BE2C (cell line): ENCODE measurements at regions not wholly inside any gene's neighbourhood (a gene's known extent, or its start where the extent isn't known, plus 50 kb on each side); places are given as distances from the start of the nearest gene placed in this dataset.

Source experiments
- DNase-seq: peaks from one replicate; pipeline ENCODE4 v3.0.0-alpha.2; 2020
- H3K27me3 ChIP-seq: fragments of 250-450 bp; sonication (Bioruptor Pico); 2 replicates; pipeline ENCODE4 v1.5.1; 2020; ENCODE audit warnings: mild to moderate bottlenecking
- H3K36me3 ChIP-seq: fragments of 250-450 bp; sonication (Bioruptor Pico); 2 replicates; pipeline ENCODE4 v1.5.1; 2020; ENCODE audit warnings: mild to moderate bottlenecking
- H3K4me1 ChIP-seq: fragments of 250-450 bp; sonication (Bioruptor Pico); 2 replicates; pipeline ENCODE4 v1.5.1; 2020
- H3K4me3 ChIP-seq: 2 replicates; pipeline ENCODE4 v1.5.1; 2011; ENCODE audit warnings: low read depth, low read length
- H3K9me3 ChIP-seq: fragments of 250-450 bp; sonication (Bioruptor Pico); 2 replicates; pipeline ENCODE4 v1.5.1; 2020
- TF ChIP-seq, protein P1 (sequence below): IDR thresholded peaks from 2 replicates; pipeline ENCODE4 v1.5.1; 2012; ENCODE audit warnings: mild to moderate bottlenecking, low read depth, low read length

DNA sequence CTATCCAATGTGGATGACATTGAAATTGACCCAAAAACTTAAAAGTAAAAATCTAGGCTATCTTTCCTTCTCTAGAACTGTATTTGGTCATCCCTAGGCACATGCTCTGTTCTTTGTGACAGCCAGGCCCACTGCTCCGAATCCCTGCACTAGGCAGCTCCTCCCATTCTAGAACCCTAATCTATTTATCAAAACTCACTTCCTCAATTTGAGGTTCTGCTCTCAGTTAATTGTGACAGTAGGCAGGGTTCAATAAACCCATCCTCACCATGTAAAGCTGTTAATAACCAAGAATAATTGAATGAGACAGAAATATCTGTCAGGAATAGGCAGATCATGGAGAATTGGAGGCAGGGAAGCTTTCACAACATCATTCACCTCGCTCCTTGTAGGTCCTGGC lies 51.9 kb upstream of the IRF2 start:
- DNase-seq = no peak
- no peaks in the 10 kb centered on the region for H3K4me1 ChIP-seq
- peaks cover 5% of the 10 kb centered on the region; the same call in 1 of the 2 replicates for H3K27me3 ChIP-seq
- no peaks in the 10 kb centered on the region for H3K9me3 ChIP-seq
- H3K4me3 ChIP-seq = no peak overlapping the region
- H3K36me3 ChIP-seq = no peaks in the 10 kb centered on the region
- TF ChIP-seq, protein P1, sequence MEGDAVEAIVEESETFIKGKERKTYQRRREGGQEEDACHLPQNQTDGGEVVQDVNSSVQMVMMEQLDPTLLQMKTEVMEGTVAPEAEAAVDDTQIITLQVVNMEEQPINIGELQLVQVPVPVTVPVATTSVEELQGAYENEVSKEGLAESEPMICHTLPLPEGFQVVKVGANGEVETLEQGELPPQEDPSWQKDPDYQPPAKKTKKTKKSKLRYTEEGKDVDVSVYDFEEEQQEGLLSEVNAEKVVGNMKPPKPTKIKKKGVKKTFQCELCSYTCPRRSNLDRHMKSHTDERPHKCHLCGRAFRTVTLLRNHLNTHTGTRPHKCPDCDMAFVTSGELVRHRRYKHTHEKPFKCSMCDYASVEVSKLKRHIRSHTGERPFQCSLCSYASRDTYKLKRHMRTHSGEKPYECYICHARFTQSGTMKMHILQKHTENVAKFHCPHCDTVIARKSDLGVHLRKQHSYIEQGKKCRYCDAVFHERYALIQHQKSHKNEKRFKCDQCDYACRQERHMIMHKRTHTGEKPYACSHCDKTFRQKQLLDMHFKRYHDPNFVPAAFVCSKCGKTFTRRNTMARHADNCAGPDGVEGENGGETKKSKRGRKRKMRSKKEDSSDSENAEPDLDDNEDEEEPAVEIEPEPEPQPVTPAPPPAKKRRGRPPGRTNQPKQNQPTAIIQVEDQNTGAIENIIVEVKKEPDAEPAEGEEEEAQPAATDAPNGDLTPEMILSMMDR = no peak
